ENCODE measurements at regions not wholly inside any gene's neighbourhood (a gene's known extent, or its start where the extent isn't known, plus 50 kb on each side); places are given as distances from the start of the nearest gene placed in this dataset.

DNA sequence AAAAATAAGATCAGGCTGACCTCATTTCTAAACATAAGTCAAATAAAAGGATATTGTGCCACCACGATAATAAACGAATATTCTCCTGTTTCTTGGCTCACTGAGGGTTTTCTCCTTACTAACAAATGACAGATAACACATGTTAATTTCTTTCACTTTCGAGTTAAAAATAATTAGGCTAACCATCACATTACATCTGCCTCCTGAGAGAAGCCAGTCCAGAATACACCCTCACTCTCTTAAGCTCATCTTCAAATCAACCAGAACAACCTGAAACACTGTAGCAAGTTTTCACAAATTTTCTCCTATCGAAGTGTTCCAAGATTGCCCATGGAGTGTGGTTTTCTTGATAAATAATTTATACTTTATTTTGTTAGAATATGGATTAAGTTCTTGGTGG is 1285.6 kb upstream of the EYS start:
- CTCF ChIA-PET: no interaction called here
- no peaks in the 10 kb centered on the region for H3K4me1 Mint-ChIP-seq (ENCODE audit: low read depth, unreplicated experiment)
- TF ChIP-seq CTCF (IDR thresholded peaks at IDR 0.05; ENCODE audit: unreplicated experiment): no peak
- H3K4me3 Mint-ChIP-seq (ENCODE audit: low read depth, unreplicated experiment): no peak overlapping the region
- peaks cover 2% of the 10 kb centered on the region for H3K9me3 Mint-ChIP-seq (ENCODE audit: low read depth, unreplicated experiment)
- H3K27me3 Mint-ChIP-seq (ENCODE audit: unreplicated experiment): no peaks in the 10 kb centered on the region
- H3K36me3 Mint-ChIP-seq (ENCODE audit: insufficient read depth, unreplicated experiment): no peaks in the 10 kb centered on the region
- DNase-seq: no peak
- intact Hi-C loops (cut with micrococcal nuclease; ENCODE audit: unreplicated experiment): no loop called here
- no peak overlapping the region for H3K27ac Mint-ChIP-seq (ENCODE audit: unreplicated experiment)
- BruUV-seq (replicated peaks): no TSS peak

DNA sequence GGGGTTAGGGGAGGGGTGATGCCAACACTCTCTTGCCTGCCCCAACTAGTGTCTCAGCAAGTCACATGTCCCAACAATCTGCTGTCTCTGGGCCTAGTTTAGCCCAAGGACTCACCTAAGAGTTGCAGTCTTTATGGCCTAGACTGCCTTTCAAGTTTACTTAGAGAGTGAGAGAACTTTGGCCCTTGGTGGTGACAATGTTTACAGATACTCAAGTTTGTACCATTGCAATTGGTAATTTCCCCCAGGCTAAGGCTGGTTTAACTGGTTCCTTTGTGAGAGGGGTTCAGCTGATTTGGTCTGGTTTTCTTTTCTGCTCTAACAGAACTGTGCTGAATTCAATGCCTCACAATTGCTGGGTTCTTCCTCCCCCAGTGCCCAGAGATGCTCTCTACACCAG is 1279.9 kb upstream of the EYS start:
- no peaks in the 10 kb centered on the region for H3K36me3 Mint-ChIP-seq (ENCODE audit: insufficient read depth, unreplicated experiment)
- CTCF ChIA-PET: no interaction called here
- intact Hi-C loops (cut with micrococcal nuclease; ENCODE audit: unreplicated experiment): no loop called here
- no peak overlapping the region for H3K27ac Mint-ChIP-seq (ENCODE audit: unreplicated experiment)
- peaks cover 19% of the 10 kb centered on the region for H3K9me3 Mint-ChIP-seq (ENCODE audit: low read depth, unreplicated experiment)
- H3K4me1 Mint-ChIP-seq (ENCODE audit: low read depth, unreplicated experiment): no peaks in the 10 kb centered on the region
- BruUV-seq (replicated peaks): no TSS peak
- DNase-seq: no peak
- no peak overlapping the region for H3K4me3 Mint-ChIP-seq (ENCODE audit: low read depth, unreplicated experiment)
- no peak for TF ChIP-seq CTCF (IDR thresholded peaks at IDR 0.05; ENCODE audit: unreplicated experiment)
- H3K27me3 Mint-ChIP-seq (ENCODE audit: unreplicated experiment): no peaks in the 10 kb centered on the region

- BruUV-seq (replicated peaks): no TSS peak
- CTCF ChIA-PET: no interaction called here
Observed at GRCh38 chr6:66985816-66986215, 1278.8 kb upstream of the EYS start.

DNA sequence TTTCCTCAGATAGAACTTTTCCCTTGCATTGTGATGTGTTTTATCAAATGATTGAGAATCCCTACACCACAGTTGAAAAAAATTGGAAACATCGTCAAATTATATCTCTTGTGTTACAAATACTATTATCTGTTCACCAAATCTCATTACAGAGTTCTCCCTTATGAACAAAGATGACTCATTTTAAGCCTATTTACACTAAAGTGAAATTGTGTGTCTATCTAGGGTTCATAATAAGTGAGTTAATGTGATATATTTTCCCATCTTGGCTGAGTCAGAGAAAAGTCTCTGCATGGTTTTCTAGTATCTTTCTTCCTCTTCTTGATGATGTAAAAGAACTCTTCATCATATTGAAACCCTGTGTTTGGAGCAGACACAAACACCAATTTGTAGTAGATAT is 1263.3 kb upstream of the EYS start:
- Mint-ChIP-seq H3K4me3 (ENCODE audit: low read depth, unreplicated experiment) (no peak overlapping the region), H3K36me3 (ENCODE audit: insufficient read depth, unreplicated experiment) (no peaks in the 10 kb centered on the region), H3K4me1 (ENCODE audit: low read depth, unreplicated experiment) (no peaks in the 10 kb centered on the region), H3K27ac (ENCODE audit: unreplicated experiment) (no peak overlapping the region), H3K9me3 (ENCODE audit: low read depth, unreplicated experiment) (peaks cover 11% of the 10 kb centered on the region), H3K27me3 (ENCODE audit: unreplicated experiment) (no peaks in the 10 kb centered on the region)
- DNase-seq: no peak
- TF ChIP-seq CTCF (IDR thresholded peaks at IDR 0.05; ENCODE audit: unreplicated experiment): no peak
- CTCF ChIA-PET: no interaction called here
- intact Hi-C loops (cut with micrococcal nuclease; ENCODE audit: unreplicated experiment): no loop called here
- BruUV-seq (replicated peaks): no TSS peak

More at GRCh38 chr6:66985816-66986215, 1278.8 kb upstream of the EYS start:
- Mint-ChIP-seq H3K9me3 (ENCODE audit: low read depth, unreplicated experiment) (peaks cover 19% of the 10 kb centered on the region), H3K27me3 (ENCODE audit: unreplicated experiment) (no peaks in the 10 kb centered on the region), H3K36me3 (ENCODE audit: insufficient read depth, unreplicated experiment) (no peaks in the 10 kb centered on the region), H3K4me3 (ENCODE audit: low read depth, unreplicated experiment) (no peak overlapping the region), H3K27ac (ENCODE audit: unreplicated experiment) (no peak overlapping the region), H3K4me1 (ENCODE audit: low read depth, unreplicated experiment) (no peaks in the 10 kb centered on the region)
- intact Hi-C loops (cut with micrococcal nuclease; ENCODE audit: unreplicated experiment): no loop called here
- TF ChIP-seq CTCF (IDR thresholded peaks at IDR 0.05; ENCODE audit: unreplicated experiment): no peak
- DNase-seq: no peak

DNA sequence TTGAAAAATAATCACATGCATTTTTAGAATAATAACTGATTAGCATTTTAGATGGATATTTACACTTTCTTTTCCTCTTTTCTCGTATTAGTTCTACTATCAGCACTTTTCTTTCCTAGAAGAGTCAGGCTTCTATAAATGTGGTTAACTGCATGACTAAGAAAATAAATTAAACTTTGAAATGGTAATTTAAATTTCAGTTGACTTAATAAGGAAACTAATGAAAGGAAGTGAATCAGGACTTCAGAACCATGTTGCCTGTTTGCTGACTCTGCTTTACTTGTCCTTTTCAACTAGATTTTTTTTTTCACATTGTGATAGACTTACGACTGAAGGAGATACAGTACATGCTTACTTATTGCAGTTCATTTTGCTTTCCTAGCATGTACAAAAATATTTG is 1258.2 kb upstream of the EYS start:
- DNase-seq: no peak
- CTCF ChIA-PET: no interaction called here
- Mint-ChIP-seq H3K4me3 (ENCODE audit: low read depth, unreplicated experiment) (no peak overlapping the region), H3K27ac (ENCODE audit: unreplicated experiment) (no peak overlapping the region), H3K27me3 (ENCODE audit: unreplicated experiment) (no peaks in the 10 kb centered on the region), H3K9me3 (ENCODE audit: low read depth, unreplicated experiment) (peaks cover 19% of the 10 kb centered on the region), H3K4me1 (ENCODE audit: low read depth, unreplicated experiment) (no peaks in the 10 kb centered on the region), H3K36me3 (ENCODE audit: insufficient read depth, unreplicated experiment) (no peaks in the 10 kb centered on the region)
- intact Hi-C loops (cut with micrococcal nuclease; ENCODE audit: unreplicated experiment): no loop called here
- no TSS peak for BruUV-seq (replicated peaks)
- no peak for TF ChIP-seq CTCF (IDR thresholded peaks at IDR 0.05; ENCODE audit: unreplicated experiment)

All from Calu3 (cell line).